Suprapubic skin (tissue), 4 donors: ENCODE measurements at regions not wholly inside any gene's neighbourhood (a gene's known extent, or its start where the extent isn't known, plus 50 kb on each side); places are given as distances from the start of the nearest gene placed in this dataset.

ENCODE experiments used
- DNase-seq, 2 donors: peaks; one replicate each; pipeline ENCODE4 v3.0.0-alpha.2; 2019; ENCODE audit warnings: low spot score in 2 of 2
- H3K27ac ChIP-seq: fragments of 200-600 bp; sonication (generic); one replicate; pipeline ENCODE4 v1.5.1; 2019
- H3K27me3 ChIP-seq: fragments of 200-600 bp; sonication (generic); one replicate; pipeline ENCODE4 v1.5.1; 2019
- H3K36me3 ChIP-seq: fragments of 200-600 bp; sonication (generic); one replicate; pipeline ENCODE4 v1.5.1; 2019
- H3K4me1 ChIP-seq: fragments of 200-600 bp; sonication (generic); one replicate; pipeline ENCODE4 v1.5.1; 2019
- H3K4me3 ChIP-seq: fragments of 200-600 bp; sonication (generic); one replicate; pipeline ENCODE4 v1.5.1; 2019; ENCODE audit warnings: mild to moderate bottlenecking
- H3K9me3 ChIP-seq: fragments of 200-600 bp; sonication (generic); one replicate; pipeline ENCODE4 v1.5.1; 2019
- EP300 ChIP-seq: sonication (generic); formaldehyde crosslinking; IDR thresholded peaks from one replicate; pipeline ENCODE4 v1.6.1; 2017; ENCODE audit warnings: antibody characterized with exemption
- POLR2A ChIP-seq, 2 donors: fragments of 450-650 bp; IDR thresholded peaks; one replicate each; pipeline ENCODE4 v1.6.1; 2017; ENCODE audit warnings: antibody characterized with exemption in 2 of 2, mild to moderate bottlenecking in 2 of 2, moderate library complexity in 2 of 2
- POLR2AphosphoS5 ChIP-seq, 3 donors: sonication (generic); formaldehyde crosslinking; IDR thresholded peaks; one replicate each; pipeline ENCODE4 v1.6.1; 2017; ENCODE audit warnings: antibody characterized with exemption in 3 of 3
- WGBS: methylation state at CpG from one replicate; pipeline ENCODE4 v1.1.5; 2018; 5-methylcytosine and 5-hydroxymethylcytosine counted together
- TF ChIP-seq, protein P1 (sequence below), 2 donors: fragments of 200-600 bp in 1 of 2; fragments of 450-650 bp in 1 of 2; sonication (generic) in 1 of 2; IDR thresholded peaks; one replicate each; pipeline ENCODE4 v1.5.1; 2016 to 2019; ENCODE audit warnings: antibody characterized with exemption in 2 of 2, mild to moderate bottlenecking in 1 of 2, moderate library complexity in 1 of 2

DNA sequence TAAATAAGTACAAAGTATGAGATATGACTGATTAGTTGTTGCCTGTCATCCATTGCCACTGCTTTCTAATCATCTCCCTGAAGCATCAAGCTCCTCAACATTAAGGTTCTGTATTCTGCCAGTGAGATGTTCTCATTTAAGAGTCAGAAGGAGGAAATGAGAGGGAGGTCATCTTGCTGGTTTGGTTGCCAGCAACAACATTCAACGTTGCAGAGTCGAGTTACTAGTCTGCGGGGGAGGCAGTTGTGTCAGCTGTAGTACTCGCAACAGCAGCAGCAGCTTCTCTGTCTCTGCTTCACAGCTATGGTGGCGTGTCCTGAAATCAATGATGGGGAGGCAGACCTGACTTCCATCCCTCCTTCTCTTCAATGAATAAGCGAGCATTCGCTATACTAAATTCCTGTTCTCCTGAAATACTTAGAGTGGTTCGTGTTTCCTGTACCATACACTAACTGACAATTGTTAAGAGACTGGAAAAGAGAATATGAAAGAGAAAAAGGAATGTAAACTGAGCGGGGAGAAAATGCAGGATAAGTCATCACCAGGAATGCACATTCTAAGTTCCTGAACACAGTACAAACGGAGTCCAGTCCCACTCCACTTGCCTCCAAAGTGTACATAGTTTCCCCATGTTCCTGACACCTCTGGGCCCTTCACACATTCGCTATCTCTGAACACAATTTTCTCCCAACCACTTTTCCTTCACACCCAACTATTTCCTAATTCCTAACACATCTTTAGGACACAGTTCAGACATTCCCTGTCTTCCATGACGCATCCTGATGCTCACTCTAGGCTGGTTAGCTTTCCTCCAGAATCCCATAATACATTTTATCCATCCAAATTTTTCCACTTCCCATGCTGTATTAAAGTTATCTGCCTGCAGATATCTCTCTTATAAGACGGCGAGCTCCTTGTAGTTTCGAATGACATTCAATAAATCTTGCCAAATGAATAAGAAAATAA lies 263.0 kb downstream of the KLF12 start:
- H3K27ac ChIP-seq, result no peak overlapping the region
- no peaks in the 10 kb centered on the region for H3K36me3 ChIP-seq
- H3K4me3 ChIP-seq, result no peak overlapping the region
- no peak for DNase-seq
- H3K27me3 ChIP-seq, result no peaks in the 10 kb centered on the region
- TF ChIP-seq EP300 (no peak), POLR2A (IDR thresholded peaks at IDR 0.05) (no peak), POLR2AphosphoS5 (IDR thresholded peaks at IDR 0.05) (no peak)
- no peaks in the 10 kb centered on the region for H3K4me1 ChIP-seq
- WGBS, result 91% methylated on average over 15 of the region's 15 CpGs
- no peaks in the 10 kb centered on the region for H3K9me3 ChIP-seq

DNA sequence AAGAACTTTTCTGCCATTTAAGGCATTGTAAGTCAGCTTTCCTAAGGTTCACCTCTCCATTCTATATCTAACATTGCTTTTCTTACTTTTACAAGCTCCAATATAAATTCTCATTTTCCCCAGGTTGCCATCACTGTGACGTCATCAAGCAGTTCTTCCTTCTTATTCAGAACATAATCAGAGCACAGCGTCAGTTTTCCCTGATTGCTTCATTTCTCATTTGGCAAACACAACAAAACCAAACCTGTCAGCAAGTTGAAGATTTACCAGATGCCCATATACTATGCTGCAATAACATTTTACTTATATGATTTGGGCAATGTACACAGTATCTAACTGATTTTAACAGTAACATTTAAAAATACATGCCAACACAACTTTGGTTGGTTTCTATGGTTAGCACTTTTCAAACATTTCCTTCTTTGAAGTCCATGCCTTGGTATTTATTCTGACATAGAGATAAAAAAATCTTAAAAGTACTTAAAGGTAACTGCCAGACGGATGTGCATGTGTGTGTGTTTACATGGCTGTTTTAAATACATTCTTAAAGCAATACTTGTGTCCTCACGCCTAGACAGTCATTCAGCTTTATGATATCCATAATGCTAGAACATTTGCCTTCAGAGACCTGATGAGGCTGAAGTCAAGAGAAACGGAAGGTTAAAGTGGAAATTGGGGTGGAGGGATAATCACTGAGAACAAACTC lies 264.0 kb downstream of the KLF12 start:
- Histone ChIP-seq H3K4me3 (no peak overlapping the region), H3K27me3 (no peaks in the 10 kb centered on the region), H3K27ac (no peak overlapping the region), H3K4me1 (no peaks in the 10 kb centered on the region), H3K9me3 (no peaks in the 10 kb centered on the region), H3K36me3 (no peaks in the 10 kb centered on the region)
- TF ChIP-seq POLR2AphosphoS5 (IDR thresholded peaks at IDR 0.05), result no peak
- TF ChIP-seq POLR2A (IDR thresholded peaks at IDR 0.05), result no peak
- TF ChIP-seq, protein P1, sequence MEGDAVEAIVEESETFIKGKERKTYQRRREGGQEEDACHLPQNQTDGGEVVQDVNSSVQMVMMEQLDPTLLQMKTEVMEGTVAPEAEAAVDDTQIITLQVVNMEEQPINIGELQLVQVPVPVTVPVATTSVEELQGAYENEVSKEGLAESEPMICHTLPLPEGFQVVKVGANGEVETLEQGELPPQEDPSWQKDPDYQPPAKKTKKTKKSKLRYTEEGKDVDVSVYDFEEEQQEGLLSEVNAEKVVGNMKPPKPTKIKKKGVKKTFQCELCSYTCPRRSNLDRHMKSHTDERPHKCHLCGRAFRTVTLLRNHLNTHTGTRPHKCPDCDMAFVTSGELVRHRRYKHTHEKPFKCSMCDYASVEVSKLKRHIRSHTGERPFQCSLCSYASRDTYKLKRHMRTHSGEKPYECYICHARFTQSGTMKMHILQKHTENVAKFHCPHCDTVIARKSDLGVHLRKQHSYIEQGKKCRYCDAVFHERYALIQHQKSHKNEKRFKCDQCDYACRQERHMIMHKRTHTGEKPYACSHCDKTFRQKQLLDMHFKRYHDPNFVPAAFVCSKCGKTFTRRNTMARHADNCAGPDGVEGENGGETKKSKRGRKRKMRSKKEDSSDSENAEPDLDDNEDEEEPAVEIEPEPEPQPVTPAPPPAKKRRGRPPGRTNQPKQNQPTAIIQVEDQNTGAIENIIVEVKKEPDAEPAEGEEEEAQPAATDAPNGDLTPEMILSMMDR (IDR thresholded peaks at IDR 0.05), result no peak
- no peak for TF ChIP-seq EP300
- DNase-seq, result no peak
- 67% methylated on average over 5 of the region's 5 CpGs for WGBS

DNA sequence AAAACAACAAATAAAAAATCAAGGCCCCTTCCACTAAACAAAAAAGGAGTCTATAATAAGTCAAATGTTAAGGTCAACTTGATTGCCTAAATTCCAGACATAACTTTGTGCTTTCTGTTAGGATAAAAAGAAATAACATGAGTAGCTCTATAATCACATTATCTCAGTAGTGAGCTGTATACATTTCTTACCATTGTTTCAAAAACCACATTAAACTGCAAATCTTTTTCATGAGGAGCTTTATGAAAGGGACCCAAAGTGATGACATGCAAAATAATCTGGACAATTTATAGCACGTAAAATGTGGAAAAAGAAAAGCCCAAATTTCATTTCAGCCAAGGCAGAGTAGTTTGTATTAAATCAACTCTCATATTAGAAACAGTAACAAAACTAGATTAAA lies 269.2 kb downstream of the KLF12 start:
- TF ChIP-seq, protein P1 (IDR thresholded peaks at IDR 0.05), result no peak
- TF ChIP-seq EP300 (no peak), POLR2AphosphoS5 (IDR thresholded peaks at IDR 0.05) (no peak), POLR2A (IDR thresholded peaks at IDR 0.05) (no peak)
- no peaks in the 10 kb centered on the region for H3K27me3 ChIP-seq
- 79% methylated on average over 1 of the region's 1 CpG for WGBS
- no peak for DNase-seq
- H3K4me3 ChIP-seq, result no peak overlapping the region
- H3K36me3 ChIP-seq, result no peaks in the 10 kb centered on the region
- H3K4me1 ChIP-seq, result no peaks in the 10 kb centered on the region
- H3K9me3 ChIP-seq, result no peaks in the 10 kb centered on the region
- no peak overlapping the region for H3K27ac ChIP-seq

DNA sequence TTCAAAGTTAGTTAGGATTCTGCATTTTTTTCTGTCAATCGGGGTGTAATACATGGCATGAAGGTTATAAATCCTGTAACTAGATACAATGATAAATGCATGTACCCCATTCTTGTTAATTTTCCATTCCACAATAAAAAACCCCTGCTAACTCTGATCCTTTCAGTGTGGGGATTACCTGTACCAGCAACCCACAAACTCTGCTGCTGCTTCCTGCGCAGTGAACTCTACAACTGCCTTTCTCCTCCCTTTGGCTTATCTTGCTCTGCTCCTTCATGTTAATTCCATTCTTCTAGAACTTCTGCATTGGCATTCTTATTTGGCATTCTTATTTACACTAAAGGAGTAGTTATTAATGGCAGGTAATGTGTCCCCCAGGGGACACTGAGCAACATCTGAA lies 273.1 kb downstream of the KLF12 start:
- H3K4me1 ChIP-seq, result no peaks in the 10 kb centered on the region
- no peak overlapping the region for H3K27ac ChIP-seq
- TF ChIP-seq EP300 (no peak), POLR2AphosphoS5 (IDR thresholded peaks at IDR 0.05) (no peak), POLR2A (IDR thresholded peaks at IDR 0.05) (no peak)
- TF ChIP-seq, protein P1 (IDR thresholded peaks at IDR 0.05), result no peak
- no peak overlapping the region for H3K4me3 ChIP-seq
- 90% methylated on average over 2 of the region's 2 CpGs for WGBS
- no peaks in the 10 kb centered on the region for H3K36me3 ChIP-seq
- H3K9me3 ChIP-seq, result no peaks in the 10 kb centered on the region
- no peak for DNase-seq
- no peaks in the 10 kb centered on the region for H3K27me3 ChIP-seq

DNA sequence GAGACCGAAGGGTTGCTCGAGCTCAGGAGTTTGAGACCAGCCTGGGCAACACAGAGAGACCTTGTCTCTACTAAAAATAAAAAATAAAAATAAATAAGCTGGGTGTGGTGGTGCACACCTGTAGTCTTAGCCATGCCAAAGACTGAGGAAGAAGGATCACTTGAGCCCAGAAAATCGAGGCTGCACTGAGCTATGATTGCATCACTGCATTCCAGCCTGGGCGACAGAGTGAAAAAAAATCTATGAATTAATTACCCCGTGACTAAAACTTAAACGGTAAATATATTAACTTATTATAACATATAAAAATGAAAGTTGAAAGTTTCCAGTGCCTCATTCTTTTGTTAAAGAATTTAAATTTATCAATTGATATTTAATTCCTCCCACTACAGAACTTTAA lies 273.7 kb downstream of the KLF12 start:
- H3K27me3 ChIP-seq, result no peaks in the 10 kb centered on the region
- no peak for DNase-seq
- TF ChIP-seq EP300 (no peak), POLR2AphosphoS5 (IDR thresholded peaks at IDR 0.05) (no peak), POLR2A (IDR thresholded peaks at IDR 0.05) (no peak)
- TF ChIP-seq, protein P1 (IDR thresholded peaks at IDR 0.05), result no peak
- no peaks in the 10 kb centered on the region for H3K36me3 ChIP-seq
- H3K4me3 ChIP-seq, result no peak overlapping the region
- WGBS, result 70% methylated on average over 6 of the region's 6 CpGs
- no peak overlapping the region for H3K27ac ChIP-seq
- no peaks in the 10 kb centered on the region for H3K9me3 ChIP-seq
- no peaks in the 10 kb centered on the region for H3K4me1 ChIP-seq
